SJSA1 (cell line): ENCODE measurements at regions not wholly inside any gene's neighbourhood (a gene's known extent, or its start where the extent isn't known, plus 50 kb on each side); places are given as distances from the start of the nearest gene placed in this dataset.

Source experiments
- DNase-seq, 2 experiments: peaks; one replicate each; pipeline ENCODE4 v3.0.0-alpha.2; 2015 to 2020; ENCODE audit warnings: low spot score in 2 of 2, low read depth in 1 of 2
- H3K27ac ChIP-seq: fragments of 250-450 bp; sonication (Bioruptor Pico); 2 replicates; pipeline ENCODE4 v1.5.1; 2020; ENCODE audit warnings: mild to moderate bottlenecking, moderate library complexity
- H3K27me3 ChIP-seq: fragments of 250-450 bp; sonication (Bioruptor Pico); replicated peaks from 2 replicates; pipeline ENCODE4 v1.5.1; 2020; ENCODE audit warnings: mild to moderate bottlenecking, moderate library complexity
- H3K36me3 ChIP-seq: fragments of 250-450 bp; sonication (Bioruptor Pico); 2 replicates; pipeline ENCODE4 v1.5.1; 2020; ENCODE audit warnings: mild to moderate bottlenecking
- H3K4me1 ChIP-seq: fragments of 250-450 bp; sonication (Bioruptor Pico); replicated peaks from 2 replicates; pipeline ENCODE4 v1.6.1; 2021; ENCODE audit warnings: mild to moderate bottlenecking
- H3K4me3 ChIP-seq: fragments of 250-450 bp; sonication (Bioruptor Pico); 2 replicates; pipeline ENCODE4 v1.5.1; 2020; ENCODE audit warnings: mild to moderate bottlenecking
- H3K9me3 ChIP-seq: fragments of 250-450 bp; sonication (Bioruptor Pico); replicated peaks from 2 replicates; pipeline ENCODE4 v1.5.1; 2020; ENCODE audit warnings: mild to moderate bottlenecking

DNA sequence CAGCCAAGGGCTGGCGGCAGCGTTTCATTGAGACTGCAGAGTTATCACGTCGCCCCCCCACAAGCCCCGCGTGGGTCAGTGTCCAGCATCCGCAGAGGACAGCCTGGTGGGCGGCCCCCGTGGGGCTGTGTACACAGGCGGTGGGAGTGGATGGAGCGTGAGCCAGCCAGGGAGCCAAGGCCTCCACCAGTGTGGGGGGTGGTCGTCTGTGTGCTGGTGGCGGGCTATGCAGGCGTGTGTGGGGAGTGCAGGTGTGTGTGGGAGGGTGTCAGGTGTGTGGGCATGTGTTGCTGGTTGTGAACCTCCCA, 56.5 kb upstream of the NKX1-1 start:
- DNase-seq = no peak

DNA sequence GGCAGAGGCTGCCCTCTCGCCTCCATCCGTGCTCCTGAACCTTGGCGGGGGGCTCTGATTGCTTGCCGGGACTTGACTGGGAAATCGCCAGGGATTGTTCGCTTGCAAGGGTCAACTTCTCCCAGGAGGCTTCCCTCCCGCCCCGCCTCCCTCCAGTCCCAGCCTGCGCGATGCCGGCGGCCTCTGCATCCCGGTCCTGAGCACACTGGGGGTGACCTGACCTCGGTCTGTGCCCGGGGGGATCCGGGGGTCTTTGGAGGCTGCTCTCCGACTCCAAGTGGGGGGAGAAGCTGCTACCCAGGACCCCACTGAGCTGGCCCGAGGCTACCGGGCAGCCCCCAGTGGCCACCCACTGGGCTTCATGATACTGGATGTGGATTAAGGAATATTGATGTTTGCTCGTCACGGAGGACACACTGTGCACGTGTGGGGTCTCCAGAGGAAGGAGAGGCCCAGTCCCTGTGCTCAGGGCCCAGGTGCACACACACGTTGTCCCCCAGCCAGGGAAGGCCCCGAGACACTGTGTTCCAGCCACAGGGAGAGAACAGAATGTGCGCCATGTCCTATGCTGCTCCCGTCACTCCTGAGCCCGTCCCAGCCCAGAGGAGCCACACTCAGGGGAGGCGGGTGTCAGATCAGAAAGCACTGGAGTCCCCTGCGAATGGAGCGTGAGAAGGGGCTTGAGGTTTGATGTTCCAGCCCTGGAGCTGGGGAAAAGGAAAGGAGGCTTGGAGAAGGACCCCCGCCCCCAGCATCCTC, 55.9 kb upstream of the NKX1-1 start:
- Histone ChIP-seq H3K27me3 (peaks cover 4% of the 10 kb centered on the region; the same call in 1 of the 2 replicates), H3K4me1 (no peaks in the 10 kb centered on the region), H3K4me3 (no peak overlapping the region), H3K9me3 (no peaks in the 10 kb centered on the region), H3K36me3 (no peaks in the 10 kb centered on the region), H3K27ac (no peak overlapping the region)
- no peak for DNase-seq

More for the DNA sequence above, 56.5 kb upstream of the NKX1-1 start:
- no peaks in the 10 kb centered on the region for H3K9me3 ChIP-seq
- H3K27me3 ChIP-seq = peaks cover 4% of the 10 kb centered on the region; the same call in 1 of the 2 replicates
- H3K4me1 ChIP-seq = no peaks in the 10 kb centered on the region
- no peaks in the 10 kb centered on the region for H3K36me3 ChIP-seq
- H3K4me3 ChIP-seq = no peak overlapping the region
- H3K27ac ChIP-seq = no peak overlapping the region

DNA sequence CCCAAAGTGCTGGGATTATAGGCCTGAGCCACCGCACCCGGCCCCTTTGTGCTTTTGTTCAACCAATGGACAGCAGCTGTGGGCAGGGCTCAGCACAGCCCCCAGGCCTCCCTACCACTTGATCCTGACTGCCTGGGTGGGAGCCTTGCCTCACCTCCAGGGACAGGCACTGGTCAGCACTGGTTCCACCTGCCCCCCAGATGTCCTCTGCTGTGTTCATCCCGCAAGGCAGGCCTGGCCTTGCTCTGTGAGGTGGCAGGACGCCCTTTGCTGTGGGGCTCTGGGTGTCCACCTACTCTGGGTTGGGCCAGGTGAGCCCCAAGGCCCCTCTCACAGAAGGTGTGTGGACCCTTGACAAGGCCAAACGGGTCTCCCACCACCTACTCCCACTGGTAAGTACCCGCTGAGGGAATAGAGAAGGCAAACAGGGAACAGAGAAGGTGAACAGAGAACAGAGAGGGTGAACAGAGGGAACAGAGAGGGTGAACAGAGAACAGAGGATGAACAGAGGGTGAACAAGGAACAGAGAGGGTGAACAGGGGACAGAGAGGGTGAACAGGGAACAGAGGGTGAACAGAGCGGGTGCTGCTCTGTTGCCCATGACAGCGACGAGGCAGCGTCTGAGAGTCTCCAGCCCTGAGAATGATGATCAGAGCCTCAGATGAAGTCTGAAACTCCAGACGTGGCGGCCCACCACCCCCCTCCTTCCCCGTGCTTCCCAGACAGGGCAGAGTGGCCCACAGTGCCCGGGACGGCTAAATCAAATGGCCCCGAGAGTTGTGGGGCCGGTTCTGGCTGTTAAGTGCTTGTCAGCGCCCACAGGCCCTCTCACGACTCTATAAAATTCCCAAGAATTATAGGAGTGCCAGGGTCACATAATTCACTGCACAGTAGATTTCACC, 55.0 kb upstream of the NKX1-1 start:
- no peaks in the 10 kb centered on the region for H3K4me1 ChIP-seq
- H3K27ac ChIP-seq = no peak overlapping the region
- H3K27me3 ChIP-seq = peaks cover 4% of the 10 kb centered on the region; the same call in 1 of the 2 replicates
- H3K36me3 ChIP-seq = no peaks in the 10 kb centered on the region
- H3K9me3 ChIP-seq = no peaks in the 10 kb centered on the region
- H3K4me3 ChIP-seq = no peak overlapping the region
- no peak for DNase-seq

DNA sequence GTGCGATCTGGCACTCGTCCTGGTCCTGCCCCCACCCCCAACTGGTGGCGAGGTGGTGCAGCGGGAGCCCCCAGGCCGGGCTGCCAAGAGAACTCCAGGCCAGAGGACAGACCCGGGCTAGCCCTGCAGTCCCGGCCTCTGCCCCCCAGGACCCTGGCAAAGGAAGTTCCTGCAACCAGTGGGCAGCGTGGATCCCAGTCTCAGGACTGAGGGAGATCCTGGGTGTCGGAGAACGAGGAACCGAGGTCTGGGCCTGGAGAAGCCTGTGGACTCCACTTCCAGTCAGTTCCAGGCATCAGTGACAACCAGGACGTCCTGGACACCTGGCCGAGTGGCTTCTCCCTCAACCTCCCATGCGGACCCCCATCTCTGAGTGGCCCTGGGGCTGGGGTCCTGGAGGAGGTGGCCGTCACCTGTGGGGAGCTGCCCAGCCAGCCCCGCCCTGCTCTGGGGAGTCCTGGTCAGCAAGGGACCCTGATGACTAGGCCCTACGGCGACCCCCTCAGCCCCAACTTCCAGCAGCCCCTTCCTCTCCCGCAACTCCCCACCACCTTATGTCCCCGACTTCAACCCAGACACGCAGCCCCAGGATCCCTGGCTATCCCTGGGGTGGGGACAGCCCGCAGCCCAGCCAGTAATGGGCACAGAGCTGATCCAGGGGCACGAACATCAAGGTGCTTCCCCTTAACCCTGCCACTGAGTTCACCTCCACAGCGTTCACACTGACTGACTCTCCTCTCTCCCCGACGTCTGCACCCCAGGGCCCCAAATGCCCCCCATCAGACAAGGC, 53.7 kb upstream of the NKX1-1 start:
- Histone ChIP-seq H3K27ac (no peak overlapping the region), H3K36me3 (no peaks in the 10 kb centered on the region), H3K4me3 (no peak overlapping the region), H3K27me3 (peaks cover 4% of the 10 kb centered on the region; the same call in 1 of the 2 replicates), H3K9me3 (no peaks in the 10 kb centered on the region), H3K4me1 (no peaks in the 10 kb centered on the region)
- no peak for DNase-seq

DNA sequence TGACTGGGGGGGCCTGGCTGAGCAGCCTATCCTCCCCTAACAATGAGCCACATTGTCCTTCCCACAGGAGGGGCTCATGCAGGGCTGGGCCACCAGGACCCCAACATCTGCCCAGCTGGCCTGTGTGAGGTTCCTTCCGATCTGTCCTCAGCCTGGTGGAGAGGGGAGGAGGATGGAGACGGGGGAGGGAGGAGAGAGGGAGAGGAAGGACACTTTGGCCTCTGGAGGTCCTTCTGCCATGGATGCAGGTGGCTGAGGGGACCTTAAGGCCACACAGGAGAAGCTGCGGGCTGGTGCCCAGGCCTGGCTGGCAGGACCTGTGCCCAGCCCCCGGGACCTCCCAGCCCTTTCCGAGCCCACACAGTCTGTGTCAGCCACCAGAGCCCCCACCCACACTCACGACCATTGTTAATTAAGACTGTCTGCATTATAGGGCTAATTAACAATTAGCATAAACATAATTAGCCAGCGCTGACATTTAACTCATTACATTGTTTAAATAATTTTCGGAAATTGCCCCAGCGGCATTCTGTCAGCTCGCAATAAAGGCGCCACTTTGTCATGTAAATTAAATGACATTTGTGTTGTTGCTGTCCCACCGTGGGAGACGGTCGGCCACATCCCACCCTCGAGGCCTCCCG, 53.0 kb upstream of the NKX1-1 start:
- Histone ChIP-seq H3K27ac (no peak overlapping the region), H3K9me3 (no peaks in the 10 kb centered on the region), H3K27me3 (peaks cover 4% of the 10 kb centered on the region; the same call in 1 of the 2 replicates), H3K4me3 (no peak overlapping the region), H3K36me3 (no peaks in the 10 kb centered on the region), H3K4me1 (no peaks in the 10 kb centered on the region)
- no peak for DNase-seq

DNA sequence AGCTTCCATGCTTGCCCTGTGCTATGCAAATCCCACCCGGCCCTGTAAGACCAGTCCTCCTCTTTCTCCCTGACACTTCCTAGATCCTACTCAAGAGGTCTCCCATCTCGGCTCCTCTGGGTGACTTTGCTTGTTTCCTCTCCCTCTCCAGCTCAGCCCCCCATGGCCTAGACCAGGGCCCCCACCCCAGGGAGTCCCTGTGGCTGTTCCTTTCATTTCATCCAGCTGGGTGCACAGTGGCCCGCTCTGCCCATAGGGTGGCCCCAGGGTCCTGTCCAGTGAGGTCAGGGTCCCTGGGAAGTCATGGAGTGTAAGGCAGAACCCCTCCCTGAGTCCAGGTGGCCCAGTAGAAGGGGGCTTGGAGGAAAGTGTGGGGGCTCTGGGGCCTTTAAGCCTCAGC, 52.3 kb upstream of the NKX1-1 start:
- Histone ChIP-seq H3K27ac (no peak overlapping the region), H3K27me3 (peaks cover 4% of the 10 kb centered on the region; the same call in 1 of the 2 replicates), H3K36me3 (no peaks in the 10 kb centered on the region), H3K9me3 (no peaks in the 10 kb centered on the region), H3K4me3 (no peak overlapping the region), H3K4me1 (no peaks in the 10 kb centered on the region)
- DNase-seq = no peak
